A673 (cell line): ENCODE measurements at regions not wholly inside any gene's neighbourhood (a gene's known extent, or its start where the extent isn't known, plus 50 kb on each side); places are given as distances from the start of the nearest gene placed in this dataset.

ENCODE experiments used
- EZH2 ChIP-seq: fragments of 200-600 bp; sonication (generic); IDR thresholded peaks from 2 replicates; pipeline ENCODE4 v1.6.1; 2017; ENCODE audit warnings: borderline replicate concordance, low read depth, mild to moderate bottlenecking, mixed read lengths, antibody characterized with exemption, low read length; ENCODE audit not compliant: poor library complexity, severe bottlenecking
- TF ChIP-seq, protein P1 (sequence below): fragments of 300-800, 200-600 bp; sonication (generic); conservative IDR thresholded peaks from 2 replicates; pipeline ENCODE4 v1.5.1; 2017; ENCODE audit warnings: low read depth, mild to moderate bottlenecking, antibody characterized with exemption, low read length, moderate library complexity, mixed read lengths

DNA sequence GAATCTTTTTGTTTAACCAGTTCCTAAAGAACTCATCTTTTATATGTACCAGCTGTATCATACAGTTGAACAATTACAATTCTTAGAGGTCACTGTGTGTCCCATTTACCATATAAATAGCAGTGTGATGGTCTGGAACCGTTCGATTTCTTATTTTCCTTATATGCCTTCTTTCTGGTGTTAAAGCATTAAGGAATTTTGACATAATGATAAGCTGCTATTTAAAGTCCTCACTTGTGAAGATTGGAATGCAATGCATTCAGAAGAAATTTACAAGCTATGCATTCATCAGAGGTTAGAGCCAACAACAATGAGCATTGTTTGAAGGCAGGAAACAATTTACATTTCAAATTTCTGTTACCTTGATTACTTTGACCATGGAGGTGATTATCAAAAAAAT lies 80.0 kb upstream of the PRICKLE1 start:
- TF ChIP-seq, protein P1, sequence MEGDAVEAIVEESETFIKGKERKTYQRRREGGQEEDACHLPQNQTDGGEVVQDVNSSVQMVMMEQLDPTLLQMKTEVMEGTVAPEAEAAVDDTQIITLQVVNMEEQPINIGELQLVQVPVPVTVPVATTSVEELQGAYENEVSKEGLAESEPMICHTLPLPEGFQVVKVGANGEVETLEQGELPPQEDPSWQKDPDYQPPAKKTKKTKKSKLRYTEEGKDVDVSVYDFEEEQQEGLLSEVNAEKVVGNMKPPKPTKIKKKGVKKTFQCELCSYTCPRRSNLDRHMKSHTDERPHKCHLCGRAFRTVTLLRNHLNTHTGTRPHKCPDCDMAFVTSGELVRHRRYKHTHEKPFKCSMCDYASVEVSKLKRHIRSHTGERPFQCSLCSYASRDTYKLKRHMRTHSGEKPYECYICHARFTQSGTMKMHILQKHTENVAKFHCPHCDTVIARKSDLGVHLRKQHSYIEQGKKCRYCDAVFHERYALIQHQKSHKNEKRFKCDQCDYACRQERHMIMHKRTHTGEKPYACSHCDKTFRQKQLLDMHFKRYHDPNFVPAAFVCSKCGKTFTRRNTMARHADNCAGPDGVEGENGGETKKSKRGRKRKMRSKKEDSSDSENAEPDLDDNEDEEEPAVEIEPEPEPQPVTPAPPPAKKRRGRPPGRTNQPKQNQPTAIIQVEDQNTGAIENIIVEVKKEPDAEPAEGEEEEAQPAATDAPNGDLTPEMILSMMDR, result no peak
- no peak for TF ChIP-seq EZH2
